ENCODE measurements at regions not wholly inside any gene's neighbourhood (a gene's known extent, or its start where the extent isn't known, plus 50 kb on each side); places are given as distances from the start of the nearest gene placed in this dataset.
A peak's percentile ranks its signal among the peaks of the same experiment; 100 is the strongest.

DNA sequence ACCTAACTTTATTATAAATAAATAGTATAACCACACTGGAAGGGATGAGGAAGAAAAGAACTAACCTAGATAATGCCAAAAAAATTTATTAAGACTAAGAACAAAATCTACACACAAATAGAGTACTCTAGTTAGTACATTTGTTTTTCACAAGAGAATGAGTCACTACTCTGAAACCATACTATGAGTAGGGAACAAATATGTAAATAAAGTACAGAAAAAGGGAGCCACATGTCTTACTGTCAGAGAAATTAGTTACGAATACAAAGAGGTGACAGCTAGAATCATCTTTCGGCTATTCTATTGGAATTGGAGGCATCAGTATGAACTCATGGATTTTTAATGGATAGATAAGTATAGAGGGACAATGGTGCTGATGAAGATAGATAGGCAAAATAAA lies 150.5 kb downstream of the COPS8 start:
- Histone ChIP-seq H3K4me2 (peak overlapping the region; percentile 56; the same call in 1 of the 2 replicates), H3K36me3 (replicated peaks in 1 of 2; ENCODE audit: control insufficient read depth in 1 of 2, insufficient read depth in 2 of 2, low read length in 1 of 2) (no peaks in the 10 kb centered on the region), H3K9me2 (no peaks in the 10 kb centered on the region), H4K20me1 (ENCODE audit: insufficient read depth) (no peaks in the 10 kb centered on the region), H3F3A (replicated peaks; ENCODE audit: insufficient read depth) (peaks cover 24% of the 10 kb centered on the region), H3K79me2 (ENCODE audit: insufficient read depth) (no peaks in the 10 kb centered on the region), H2AFZ (ENCODE audit: low read depth) (no peak overlapping the region; the same call in 1 of the 2 replicates), H3K4me1 (ENCODE audit: control insufficient read depth in 1 of 2, insufficient read depth in 2 of 2, low read depth in 1 of 2, low read length in 1 of 2) (peaks cover 5 to 15% of the 10 kb centered on the region in 2 experiments), H3K27ac (ENCODE audit: low read depth in 2 of 2, low read length in 1 of 2) (peak overlapping the region in 1 of 2 experiments; percentile 92; a peak in 3 of 4 replicates), H3K27me3 (ENCODE audit: insufficient read depth) (no peaks in the 10 kb centered on the region), H3K9ac (peak overlapping the region; percentile 38; the same call in 1 of the 2 replicates), H3K4me3 (ENCODE audit: low read depth in 2 of 2, low read length in 1 of 2) (no peak overlapping the region), H3K9me3 (no peaks in the 10 kb centered on the region; the same call in 1 of the 2 replicates)
- ChIA-PET POLR2A (no interaction called here), CTCF (no interaction called here)
- 83% methylated on average over 2 of the region's 2 CpGs for WGBS (ENCODE audit: low lambda C conversion rate)
- TF ChIP-seq RXRA (IDR thresholded peaks at IDR 0.05; ENCODE audit: borderline replicate concordance, low read depth) = no peak
- TF ChIP-seq, protein P1, sequence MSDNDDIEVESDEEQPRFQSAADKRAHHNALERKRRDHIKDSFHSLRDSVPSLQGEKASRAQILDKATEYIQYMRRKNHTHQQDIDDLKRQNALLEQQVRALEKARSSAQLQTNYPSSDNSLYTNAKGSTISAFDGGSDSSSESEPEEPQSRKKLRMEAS (IDR thresholded peaks at IDR 0.05; ENCODE audit: low read depth) = no peak
- 0 out of 2 replicates have a peak, but pooled peaks have one; percentile 22 for TF ChIP-seq FOSL2 (IDR thresholded peaks at IDR 0.05; ENCODE audit: borderline replicate concordance, low read depth)
- DNase-seq = no peak

DNA sequence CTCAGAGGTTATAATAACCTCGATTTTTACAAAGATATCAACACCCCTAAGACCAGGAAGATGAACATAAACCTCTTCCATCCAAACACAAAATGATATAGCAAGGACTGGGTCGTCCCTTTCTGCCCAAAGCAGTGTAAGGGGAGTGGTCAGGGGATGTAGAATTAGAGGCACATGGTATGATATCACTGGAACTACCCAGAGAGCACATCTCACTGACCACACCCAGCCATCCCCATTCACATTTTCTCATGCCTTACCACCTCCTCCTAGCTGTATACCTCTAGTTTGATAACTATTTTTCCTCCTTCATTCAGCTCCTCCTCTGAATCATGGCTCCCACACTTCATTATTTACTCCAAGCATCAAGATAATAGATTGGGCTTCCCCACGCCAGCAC lies 152.6 kb downstream of the COPS8 start:
- Histone ChIP-seq H3K79me2 (ENCODE audit: insufficient read depth) (no peaks in the 10 kb centered on the region), H3K27me3 (ENCODE audit: insufficient read depth) (no peaks in the 10 kb centered on the region), H3K4me3 (ENCODE audit: low read depth in 2 of 2, low read length in 1 of 2) (no peak overlapping the region), H3K9ac (no peak overlapping the region), H4K20me1 (ENCODE audit: insufficient read depth) (no peaks in the 10 kb centered on the region), H3K9me3 (peaks cover 3% of the 10 kb centered on the region; the same call in 1 of the 2 replicates), H3K4me1 (ENCODE audit: control insufficient read depth in 1 of 2, insufficient read depth in 2 of 2, low read depth in 1 of 2, low read length in 1 of 2) (peaks cover 5 to 15% of the 10 kb centered on the region in 2 experiments), H3K4me2 (no peak overlapping the region), H3K36me3 (replicated peaks in 1 of 2; ENCODE audit: control insufficient read depth in 1 of 2, insufficient read depth in 2 of 2, low read length in 1 of 2) (no peaks in the 10 kb centered on the region), H3F3A (replicated peaks; ENCODE audit: insufficient read depth) (peaks cover 24% of the 10 kb centered on the region), H2AFZ (ENCODE audit: low read depth) (no peak overlapping the region), H3K9me2 (no peaks in the 10 kb centered on the region), H3K27ac (ENCODE audit: low read depth in 2 of 2, low read length in 1 of 2) (no peak overlapping the region)
- TF ChIP-seq TCF12 (IDR thresholded peaks at IDR 0.05) (no peak), POLR2AphosphoS5 (IDR thresholded peaks at IDR 0.05; ENCODE audit: low read depth, low read length) (no peak), JUND (IDR thresholded peaks at IDR 0.05) (no peak), SMC3 (IDR thresholded peaks at IDR 0.05; ENCODE audit: low read depth, low read length) (no peak), MXI1 (IDR thresholded peaks at IDR 0.05; ENCODE audit: low read depth, low read length) (no peak), GABPA (IDR thresholded peaks at IDR 0.05; ENCODE audit: low read depth) (no peak), FOSL2 (IDR thresholded peaks at IDR 0.05; ENCODE audit: borderline replicate concordance, low read depth) (no peak), EP300 (IDR thresholded peaks at IDR 0.05; ENCODE audit: borderline replicate concordance in 1 of 2, low read depth in 1 of 2, low read length in 1 of 2) (no peak), YY1 (IDR thresholded peaks at IDR 0.05; ENCODE audit: low read depth) (no peak), RXRA (IDR thresholded peaks at IDR 0.05; ENCODE audit: borderline replicate concordance, low read depth) (no peak), ELF1 (IDR thresholded peaks at IDR 0.05) (no peak)
- TF ChIP-seq, protein P2, sequence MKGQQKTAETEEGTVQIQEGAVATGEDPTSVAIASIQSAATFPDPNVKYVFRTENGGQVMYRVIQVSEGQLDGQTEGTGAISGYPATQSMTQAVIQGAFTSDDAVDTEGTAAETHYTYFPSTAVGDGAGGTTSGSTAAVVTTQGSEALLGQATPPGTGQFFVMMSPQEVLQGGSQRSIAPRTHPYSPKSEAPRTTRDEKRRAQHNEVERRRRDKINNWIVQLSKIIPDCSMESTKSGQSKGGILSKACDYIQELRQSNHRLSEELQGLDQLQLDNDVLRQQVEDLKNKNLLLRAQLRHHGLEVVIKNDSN (IDR thresholded peaks at IDR 0.05; ENCODE audit: borderline replicate concordance, low read depth) = no peak
- TF ChIP-seq, protein P3, sequence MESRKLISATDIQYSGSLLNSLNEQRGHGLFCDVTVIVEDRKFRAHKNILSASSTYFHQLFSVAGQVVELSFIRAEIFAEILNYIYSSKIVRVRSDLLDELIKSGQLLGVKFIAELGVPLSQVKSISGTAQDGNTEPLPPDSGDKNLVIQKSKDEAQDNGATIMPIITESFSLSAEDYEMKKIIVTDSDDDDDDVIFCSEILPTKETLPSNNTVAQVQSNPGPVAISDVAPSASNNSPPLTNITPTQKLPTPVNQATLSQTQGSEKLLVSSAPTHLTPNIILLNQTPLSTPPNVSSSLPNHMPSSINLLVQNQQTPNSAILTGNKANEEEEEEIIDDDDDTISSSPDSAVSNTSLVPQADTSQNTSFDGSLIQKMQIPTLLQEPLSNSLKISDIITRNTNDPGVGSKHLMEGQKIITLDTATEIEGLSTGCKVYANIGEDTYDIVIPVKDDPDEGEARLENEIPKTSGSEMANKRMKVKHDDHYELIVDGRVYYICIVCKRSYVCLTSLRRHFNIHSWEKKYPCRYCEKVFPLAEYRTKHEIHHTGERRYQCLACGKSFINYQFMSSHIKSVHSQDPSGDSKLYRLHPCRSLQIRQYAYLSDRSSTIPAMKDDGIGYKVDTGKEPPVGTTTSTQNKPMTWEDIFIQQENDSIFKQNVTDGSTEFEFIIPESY (IDR thresholded peaks at IDR 0.05; ENCODE audit: borderline replicate concordance, low read depth) = no peak
- TF ChIP-seq, protein P4, sequence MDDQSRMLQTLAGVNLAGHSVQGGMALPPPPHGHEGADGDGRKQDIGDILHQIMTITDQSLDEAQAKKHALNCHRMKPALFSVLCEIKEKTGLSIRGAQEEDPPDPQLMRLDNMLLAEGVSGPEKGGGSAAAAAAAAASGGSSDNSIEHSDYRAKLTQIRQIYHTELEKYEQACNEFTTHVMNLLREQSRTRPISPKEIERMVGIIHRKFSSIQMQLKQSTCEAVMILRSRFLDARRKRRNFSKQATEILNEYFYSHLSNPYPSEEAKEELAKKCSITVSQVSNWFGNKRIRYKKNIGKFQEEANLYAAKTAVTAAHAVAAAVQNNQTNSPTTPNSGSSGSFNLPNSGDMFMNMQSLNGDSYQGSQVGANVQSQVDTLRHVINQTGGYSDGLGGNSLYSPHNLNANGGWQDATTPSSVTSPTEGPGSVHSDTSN (IDR thresholded peaks at IDR 0.05) = no peak
- TF ChIP-seq, protein P5, sequence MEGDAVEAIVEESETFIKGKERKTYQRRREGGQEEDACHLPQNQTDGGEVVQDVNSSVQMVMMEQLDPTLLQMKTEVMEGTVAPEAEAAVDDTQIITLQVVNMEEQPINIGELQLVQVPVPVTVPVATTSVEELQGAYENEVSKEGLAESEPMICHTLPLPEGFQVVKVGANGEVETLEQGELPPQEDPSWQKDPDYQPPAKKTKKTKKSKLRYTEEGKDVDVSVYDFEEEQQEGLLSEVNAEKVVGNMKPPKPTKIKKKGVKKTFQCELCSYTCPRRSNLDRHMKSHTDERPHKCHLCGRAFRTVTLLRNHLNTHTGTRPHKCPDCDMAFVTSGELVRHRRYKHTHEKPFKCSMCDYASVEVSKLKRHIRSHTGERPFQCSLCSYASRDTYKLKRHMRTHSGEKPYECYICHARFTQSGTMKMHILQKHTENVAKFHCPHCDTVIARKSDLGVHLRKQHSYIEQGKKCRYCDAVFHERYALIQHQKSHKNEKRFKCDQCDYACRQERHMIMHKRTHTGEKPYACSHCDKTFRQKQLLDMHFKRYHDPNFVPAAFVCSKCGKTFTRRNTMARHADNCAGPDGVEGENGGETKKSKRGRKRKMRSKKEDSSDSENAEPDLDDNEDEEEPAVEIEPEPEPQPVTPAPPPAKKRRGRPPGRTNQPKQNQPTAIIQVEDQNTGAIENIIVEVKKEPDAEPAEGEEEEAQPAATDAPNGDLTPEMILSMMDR (IDR thresholded peaks at IDR 0.05) = no peak
- TF ChIP-seq, protein P6, sequence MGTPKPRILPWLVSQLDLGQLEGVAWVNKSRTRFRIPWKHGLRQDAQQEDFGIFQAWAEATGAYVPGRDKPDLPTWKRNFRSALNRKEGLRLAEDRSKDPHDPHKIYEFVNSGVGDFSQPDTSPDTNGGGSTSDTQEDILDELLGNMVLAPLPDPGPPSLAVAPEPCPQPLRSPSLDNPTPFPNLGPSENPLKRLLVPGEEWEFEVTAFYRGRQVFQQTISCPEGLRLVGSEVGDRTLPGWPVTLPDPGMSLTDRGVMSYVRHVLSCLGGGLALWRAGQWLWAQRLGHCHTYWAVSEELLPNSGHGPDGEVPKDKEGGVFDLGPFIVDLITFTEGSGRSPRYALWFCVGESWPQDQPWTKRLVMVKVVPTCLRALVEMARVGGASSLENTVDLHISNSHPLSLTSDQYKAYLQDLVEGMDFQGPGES (IDR thresholded peaks at IDR 0.05; ENCODE audit: low read depth, low read length) = no peak
- CTCF ChIA-PET = no interaction called here
- no peak for DNase-seq
- 41% methylated on average over 3 of the region's 3 CpGs for WGBS (ENCODE audit: low lambda C conversion rate)
- POLR2A ChIA-PET = no interaction called here
